ENCODE measurements at regions not wholly inside any gene's neighbourhood (a gene's known extent, or its start where the extent isn't known, plus 50 kb on each side); places are given as distances from the start of the nearest gene placed in this dataset.

DNA sequence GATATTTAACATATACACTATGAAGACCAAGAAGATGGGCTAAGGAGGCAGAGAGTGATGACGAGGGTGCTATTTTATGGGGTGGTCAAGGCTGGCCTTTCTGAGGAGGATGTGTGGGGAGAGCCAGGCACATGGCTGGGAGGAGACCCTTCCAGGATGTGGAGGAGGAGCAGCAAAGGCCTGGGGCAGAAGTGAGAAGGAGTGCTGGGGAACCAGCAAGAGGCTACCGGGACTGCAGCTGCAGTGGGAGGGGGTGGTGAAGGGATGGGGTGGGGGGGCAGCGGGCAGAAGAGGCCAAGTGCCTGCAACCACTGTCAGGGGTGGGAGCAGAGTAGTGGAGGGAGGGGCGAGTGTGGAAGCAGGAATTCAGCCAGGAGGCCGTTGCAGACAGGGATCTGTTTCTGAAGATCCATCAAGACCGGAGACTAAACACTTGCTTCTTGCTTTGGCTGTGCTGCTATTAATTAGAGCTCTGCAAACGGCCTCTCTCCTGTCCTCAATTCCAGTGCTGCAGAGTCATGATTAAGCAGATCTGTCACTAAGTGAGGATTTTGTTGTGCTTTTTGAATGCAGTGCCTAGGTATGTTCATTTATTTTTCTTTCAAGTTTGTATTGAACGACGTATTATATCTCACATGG lies 89.9 kb downstream of the IER5 start:
- TF ChIP-seq, protein P1, sequence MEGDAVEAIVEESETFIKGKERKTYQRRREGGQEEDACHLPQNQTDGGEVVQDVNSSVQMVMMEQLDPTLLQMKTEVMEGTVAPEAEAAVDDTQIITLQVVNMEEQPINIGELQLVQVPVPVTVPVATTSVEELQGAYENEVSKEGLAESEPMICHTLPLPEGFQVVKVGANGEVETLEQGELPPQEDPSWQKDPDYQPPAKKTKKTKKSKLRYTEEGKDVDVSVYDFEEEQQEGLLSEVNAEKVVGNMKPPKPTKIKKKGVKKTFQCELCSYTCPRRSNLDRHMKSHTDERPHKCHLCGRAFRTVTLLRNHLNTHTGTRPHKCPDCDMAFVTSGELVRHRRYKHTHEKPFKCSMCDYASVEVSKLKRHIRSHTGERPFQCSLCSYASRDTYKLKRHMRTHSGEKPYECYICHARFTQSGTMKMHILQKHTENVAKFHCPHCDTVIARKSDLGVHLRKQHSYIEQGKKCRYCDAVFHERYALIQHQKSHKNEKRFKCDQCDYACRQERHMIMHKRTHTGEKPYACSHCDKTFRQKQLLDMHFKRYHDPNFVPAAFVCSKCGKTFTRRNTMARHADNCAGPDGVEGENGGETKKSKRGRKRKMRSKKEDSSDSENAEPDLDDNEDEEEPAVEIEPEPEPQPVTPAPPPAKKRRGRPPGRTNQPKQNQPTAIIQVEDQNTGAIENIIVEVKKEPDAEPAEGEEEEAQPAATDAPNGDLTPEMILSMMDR (conservative IDR thresholded peaks at IDR 0.05; ENCODE audit: low read length): no peak
- no peak for TF ChIP-seq EZH2phosphoT487 (IDR thresholded peaks at IDR 0.05; ENCODE audit: borderline replicate concordance)

Data from Loucy (cell line).